Umbilical cord (tissue), 1 donor: ENCODE measurements at regions not wholly inside any gene's neighbourhood (a gene's known extent, or its start where the extent isn't known, plus 50 kb on each side); places are given as distances from the start of the nearest gene placed in this dataset.
A peak's percentile ranks its signal among the peaks of the same experiment; 100 is the strongest.
"Not testable (repeated sequence)": the region's sequence is repeated elsewhere in the genome, so short reads cannot be mapped to it uniquely, and the experiment has no call there.

Source experiments
- DNase-seq: peaks from one replicate; pipeline ENCODE4 v3.0.0-alpha.2; 2015; ENCODE audit warnings: low spot score

- DNase-seq, result not testable (repeated sequence)
These were observed 277.8 kb upstream of the ARHGAP42 start for GRCh38 chr11:100409267-100409666.

GRCh38 chr11:100419518-100419917 is 267.6 kb upstream of the ARHGAP42 start:
- DNase-seq, result no peak

- no peak for DNase-seq
These were observed 252.1 kb upstream of the ARHGAP42 start for GRCh38 chr11:100434821-100435641.

GRCh38 chr11:100438376-100438775 is 248.7 kb upstream of the ARHGAP42 start:
- DNase-seq, result peak; percentile 32

GRCh38 chr11:100441086-100441485 is 246.0 kb upstream of the ARHGAP42 start:
- DNase-seq, result no peak

- no peak for DNase-seq
These were observed 245.1 kb upstream of the ARHGAP42 start for GRCh38 chr11:100442017-100442416.

- DNase-seq, result no peak
These were observed 241.8 kb upstream of the ARHGAP42 start for GRCh38 chr11:100445231-100445735.

- not testable (repeated sequence) for DNase-seq
These were observed 235.2 kb upstream of the ARHGAP42 start for GRCh38 chr11:100451801-100452460.

GRCh38 chr11:100459811-100460210 is 227.3 kb upstream of the ARHGAP42 start:
- peak; percentile 60 for DNase-seq

GRCh38 chr11:100460426-100460825 is 226.7 kb upstream of the ARHGAP42 start:
- DNase-seq, result peak; percentile 78

- DNase-seq, result peak; percentile 9
These were observed 219.1 kb upstream of the ARHGAP42 start for GRCh38 chr11:100467821-100468508.

GRCh38 chr11:100469835-100470234 is 217.3 kb upstream of the ARHGAP42 start:
- peak; percentile 67 for DNase-seq

GRCh38 chr11:100472727-100473389 is 214.2 kb upstream of the ARHGAP42 start:
- DNase-seq, result peak; percentile 33

- DNase-seq, result no peak
These were observed 213.7 kb upstream of the ARHGAP42 start for GRCh38 chr11:100473390-100473740.

GRCh38 chr11:100484948-100485347 is 202.1 kb upstream of the ARHGAP42 start:
- no peak for DNase-seq

- DNase-seq, result no peak
These were observed 188.3 kb upstream of the ARHGAP42 start for GRCh38 chr11:100498780-100499179.

GRCh38 chr11:100501450-100501849 is 185.6 kb upstream of the ARHGAP42 start:
- no peak for DNase-seq

- DNase-seq, result no peak
These were observed 174.6 kb upstream of the ARHGAP42 start for GRCh38 chr11:100512475-100512874.

- peak; percentile 27 for DNase-seq
These were observed 172.0 kb upstream of the ARHGAP42 start for GRCh38 chr11:100515087-100515486.

GRCh38 chr11:100525197-100525596 is 161.9 kb upstream of the ARHGAP42 start:
- DNase-seq, result no peak

GRCh38 chr11:100525635-100526034 is 161.5 kb upstream of the ARHGAP42 start:
- no peak for DNase-seq
